ENCODE measurements at regions not wholly inside any gene's neighbourhood (a gene's known extent, or its start where the extent isn't known, plus 50 kb on each side); places are given as distances from the start of the nearest gene placed in this dataset.

- TF ChIP-seq POLR2AphosphoS5 (IDR thresholded peaks at IDR 0.05) (no peak), CTCF (IDR thresholded peaks at IDR 0.05) (no peak), EP300 (IDR thresholded peaks at IDR 0.05; ENCODE audit: low read depth) (no peak), POLR2A (IDR thresholded peaks at IDR 0.05) (no peak)
These were observed 134.5 kb downstream of the URB2 start for GRCh38 chr1:229760478-229760996.
